ENCODE measurements at regions not wholly inside any gene's neighbourhood (a gene's known extent, or its start where the extent isn't known, plus 50 kb on each side); places are given as distances from the start of the nearest gene placed in this dataset.

DNA sequence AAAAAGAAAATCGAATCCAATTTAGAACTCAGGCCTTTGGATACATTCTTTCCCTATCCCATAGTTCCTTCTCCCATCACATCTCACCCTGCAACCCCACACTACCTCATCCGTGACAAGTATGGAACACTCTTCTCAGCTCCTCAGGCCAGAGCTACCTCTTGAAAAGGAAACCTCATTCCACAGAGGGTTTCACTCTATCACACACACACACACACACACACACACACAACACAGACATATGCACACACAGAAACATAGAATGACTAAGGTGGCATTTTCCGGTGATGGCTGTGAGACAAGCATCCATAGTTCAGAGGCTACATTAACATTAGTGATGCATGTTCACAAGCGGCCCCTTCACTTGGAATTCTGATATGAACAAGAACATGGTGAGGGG lies 122.0 kb upstream of the HES1 start:
- no peak for DNase-seq (ENCODE audit: low read depth, low spot score)
- in situ Hi-C loops (cut with HindIII; ENCODE audit: low sequenced_read_pairs), result no loop called here
- H3K4me3 ChIP-seq (ENCODE audit: low read depth, low read length), result no peak overlapping the region
- TF ChIP-seq, protein P1, sequence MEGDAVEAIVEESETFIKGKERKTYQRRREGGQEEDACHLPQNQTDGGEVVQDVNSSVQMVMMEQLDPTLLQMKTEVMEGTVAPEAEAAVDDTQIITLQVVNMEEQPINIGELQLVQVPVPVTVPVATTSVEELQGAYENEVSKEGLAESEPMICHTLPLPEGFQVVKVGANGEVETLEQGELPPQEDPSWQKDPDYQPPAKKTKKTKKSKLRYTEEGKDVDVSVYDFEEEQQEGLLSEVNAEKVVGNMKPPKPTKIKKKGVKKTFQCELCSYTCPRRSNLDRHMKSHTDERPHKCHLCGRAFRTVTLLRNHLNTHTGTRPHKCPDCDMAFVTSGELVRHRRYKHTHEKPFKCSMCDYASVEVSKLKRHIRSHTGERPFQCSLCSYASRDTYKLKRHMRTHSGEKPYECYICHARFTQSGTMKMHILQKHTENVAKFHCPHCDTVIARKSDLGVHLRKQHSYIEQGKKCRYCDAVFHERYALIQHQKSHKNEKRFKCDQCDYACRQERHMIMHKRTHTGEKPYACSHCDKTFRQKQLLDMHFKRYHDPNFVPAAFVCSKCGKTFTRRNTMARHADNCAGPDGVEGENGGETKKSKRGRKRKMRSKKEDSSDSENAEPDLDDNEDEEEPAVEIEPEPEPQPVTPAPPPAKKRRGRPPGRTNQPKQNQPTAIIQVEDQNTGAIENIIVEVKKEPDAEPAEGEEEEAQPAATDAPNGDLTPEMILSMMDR (IDR thresholded peaks at IDR 0.05; ENCODE audit: low read depth, low read length), result no peak

GRCh38 chr3:194014756-194015155 lies 121.2 kb upstream of the HES1 start:
- H3K4me3 ChIP-seq (ENCODE audit: low read depth, low read length), result no peak overlapping the region

GRCh38 chr3:194019398-194020165 lies 116.4 kb upstream of the HES1 start:
- in situ Hi-C loops (cut with HindIII; ENCODE audit: low sequenced_read_pairs), result no loop called here
- no peak for DNase-seq (ENCODE audit: low read depth, low spot score)
- no peak overlapping the region for H3K4me3 ChIP-seq (ENCODE audit: low read depth, low read length)
- TF ChIP-seq, protein P1 (IDR thresholded peaks at IDR 0.05; ENCODE audit: low read depth, low read length), result no peak

More at GRCh38 chr3:194014756-194015155, 121.2 kb upstream of the HES1 start:
- DNase-seq (ENCODE audit: low read depth, low spot score), result no peak
- TF ChIP-seq, protein P1 (IDR thresholded peaks at IDR 0.05; ENCODE audit: low read depth, low read length), result no peak
- in situ Hi-C loops (cut with HindIII; ENCODE audit: low sequenced_read_pairs), result no loop called here

DNA sequence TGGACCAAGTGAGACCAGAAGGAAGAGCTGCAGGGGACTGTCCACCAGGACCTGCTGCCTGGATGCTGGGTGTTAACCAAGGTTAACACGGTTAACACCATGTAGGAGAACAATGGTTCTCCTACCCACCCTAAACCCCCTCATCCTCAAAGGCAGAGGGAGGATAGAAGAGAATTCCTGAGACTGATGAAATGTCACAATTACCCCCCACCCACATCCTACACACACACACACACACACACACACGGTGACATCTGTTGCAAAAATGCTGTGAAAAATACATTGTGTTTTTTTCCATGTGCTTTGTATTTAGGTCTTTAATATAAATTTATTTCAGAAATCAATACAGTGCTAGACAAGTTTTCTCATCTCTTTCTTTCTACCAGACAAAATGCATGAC lies 113.9 kb upstream of the HES1 start:
- in situ Hi-C loops (cut with HindIII; ENCODE audit: low sequenced_read_pairs), result no loop called here
- TF ChIP-seq, protein P1 (IDR thresholded peaks at IDR 0.05; ENCODE audit: low read depth, low read length), result no peak

GRCh38 chr3:194022816-194023215 lies 113.1 kb upstream of the HES1 start:
- TF ChIP-seq, protein P1 (IDR thresholded peaks at IDR 0.05; ENCODE audit: low read depth, low read length), result no peak
- DNase-seq (ENCODE audit: low read depth, low spot score), result no peak
- H3K4me3 ChIP-seq (ENCODE audit: low read depth, low read length), result no peak overlapping the region
- in situ Hi-C loops (cut with HindIII; ENCODE audit: low sequenced_read_pairs), result no loop called here

More for the DNA sequence above, 113.9 kb upstream of the HES1 start:
- DNase-seq (ENCODE audit: low read depth, low spot score), result no peak
- H3K4me3 ChIP-seq (ENCODE audit: low read depth, low read length), result no peak overlapping the region

- DNase-seq (ENCODE audit: low read depth, low spot score), result no peak
Observed at GRCh38 chr3:194023501-194024280, 112.3 kb upstream of the HES1 start.

More at GRCh38 chr3:194023501-194024280, 112.3 kb upstream of the HES1 start:
- H3K4me3 ChIP-seq (ENCODE audit: low read depth, low read length), result no peak overlapping the region
- TF ChIP-seq, protein P1 (IDR thresholded peaks at IDR 0.05; ENCODE audit: low read depth, low read length), result no peak
- in situ Hi-C loops (cut with HindIII; ENCODE audit: low sequenced_read_pairs), result no loop called here

All from astrocyte of the spinal cord (primary cell).